Transverse colon (tissue), 4 donors: ENCODE measurements at regions not wholly inside any gene's neighbourhood (a gene's known extent, or its start where the extent isn't known, plus 50 kb on each side); places are given as distances from the start of the nearest gene placed in this dataset.

Experiments used
- DNase-seq: peaks from one replicate; pipeline ENCODE4 v3.0.0-alpha.2; 2019
- H3K27ac ChIP-seq, 4 donors: fragments of 200-600 bp; sonication (generic); 2 replicates each; pipeline ENCODE4 v1.5.1; 2016 to 2018; ENCODE audit warnings: inconsistent platforms in 4 of 4
- H3K27me3 ChIP-seq: fragments of 200-600 bp; sonication (generic); 2 replicates; pipeline ENCODE4 v1.5.1; 2017; ENCODE audit warnings: inconsistent platforms
- H3K36me3 ChIP-seq, 4 donors: fragments of 200-600 bp; sonication (generic); 2 replicates each; pipeline ENCODE4 v1.5.1; 2017 to 2019; ENCODE audit warnings: inconsistent platforms in 4 of 4
- H3K4me1 ChIP-seq, 4 donors: fragments of 200-600 bp; sonication (generic); 2 replicates each; pipeline ENCODE4 v1.5.1; 2017 to 2020; ENCODE audit warnings: inconsistent platforms in 4 of 4
- H3K4me3 ChIP-seq, 4 donors: fragments of 200-600 bp; sonication (generic); 1 replicate in 1 of 4; 2 replicates in 3 of 4; pipeline versions ENCODE4 v1.5.1 to v1.6.1; 2017 to 2019; ENCODE audit warnings: inconsistent platforms in 4 of 4
- H3K9me3 ChIP-seq, 2 donors: fragments of 200-600 bp; sonication (generic); 2 replicates each; pipeline ENCODE4 v1.5.1; 2017 to 2019; ENCODE audit warnings: inconsistent platforms in 2 of 2
- EP300 ChIP-seq: sonication (generic); formaldehyde crosslinking; IDR thresholded peaks from one replicate; pipeline ENCODE4 v1.6.1; 2017; ENCODE audit warnings: antibody characterized with exemption, low read depth
- POLR2A ChIP-seq: fragments of 450-650 bp; IDR thresholded peaks from one replicate; pipeline ENCODE4 v1.6.1; 2016; ENCODE audit warnings: antibody characterized with exemption, mild to moderate bottlenecking, moderate library complexity
- POLR2AphosphoS5 ChIP-seq, 3 donors: sonication (generic); formaldehyde crosslinking; IDR thresholded peaks; one replicate each; pipeline ENCODE4 v1.6.1; 2016; ENCODE audit warnings: antibody characterized with exemption in 3 of 3
- WGBS, 2 donors: methylation state at CpG; one replicate each; pipeline ENCODE4 v1.1.5; 2018; ENCODE audit warnings: low coverage in 1 of 2; 5-methylcytosine and 5-hydroxymethylcytosine counted together
- in situ Hi-C, 4 donors: fragments of 200-750 bp; cut with MboI; loops; one replicate each; pipeline versions ENCODE4 v1.15.0 to v1.15.1; 2017; ENCODE audit warnings: low sequenced_read_pairs in 3 of 4, low pct_ligation_motif_present in 1 of 4, low pct_unique_long_range_greater_than_20kb in 1 of 4
- intact Hi-C: fragments of 100-400 bp; cut with DNase I; formaldehyde crosslinking; loops from one replicate; pipeline ENCODE4 v1.15.1; 2023; ENCODE audit warnings: low total_unique reads
- TF ChIP-seq, protein P1 (sequence below), 5 experiments: fragments of 200-600 bp in 3 of 5; fragments of 450-650 bp in 2 of 5; sonication (generic) in 3 of 5; IDR thresholded peaks; 1 replicate in 2 of 5; 2 replicates in 3 of 5; pipeline ENCODE4 v1.5.1; 2016 to 2017; ENCODE audit warnings: antibody characterized with exemption in 5 of 5, inconsistent platforms in 3 of 5, mild to moderate bottlenecking in 2 of 5, moderate library complexity in 1 of 5

GRCh38 chr2:105540642-105541041 is 141.8 kb upstream of the FHL2 start:
- H3K27me3 ChIP-seq: peaks cover 3% of the 10 kb centered on the region
- intact Hi-C loops: no loop called here
- H3K4me3 ChIP-seq: no peak overlapping the region
- H3K36me3 ChIP-seq: no peaks in the 10 kb centered on the region
- 65 to 86% methylated on average over 1 to 2 of the region's 2 CpGs for WGBS, 2 donors
- TF ChIP-seq POLR2A: no peak
- TF ChIP-seq, protein P1, sequence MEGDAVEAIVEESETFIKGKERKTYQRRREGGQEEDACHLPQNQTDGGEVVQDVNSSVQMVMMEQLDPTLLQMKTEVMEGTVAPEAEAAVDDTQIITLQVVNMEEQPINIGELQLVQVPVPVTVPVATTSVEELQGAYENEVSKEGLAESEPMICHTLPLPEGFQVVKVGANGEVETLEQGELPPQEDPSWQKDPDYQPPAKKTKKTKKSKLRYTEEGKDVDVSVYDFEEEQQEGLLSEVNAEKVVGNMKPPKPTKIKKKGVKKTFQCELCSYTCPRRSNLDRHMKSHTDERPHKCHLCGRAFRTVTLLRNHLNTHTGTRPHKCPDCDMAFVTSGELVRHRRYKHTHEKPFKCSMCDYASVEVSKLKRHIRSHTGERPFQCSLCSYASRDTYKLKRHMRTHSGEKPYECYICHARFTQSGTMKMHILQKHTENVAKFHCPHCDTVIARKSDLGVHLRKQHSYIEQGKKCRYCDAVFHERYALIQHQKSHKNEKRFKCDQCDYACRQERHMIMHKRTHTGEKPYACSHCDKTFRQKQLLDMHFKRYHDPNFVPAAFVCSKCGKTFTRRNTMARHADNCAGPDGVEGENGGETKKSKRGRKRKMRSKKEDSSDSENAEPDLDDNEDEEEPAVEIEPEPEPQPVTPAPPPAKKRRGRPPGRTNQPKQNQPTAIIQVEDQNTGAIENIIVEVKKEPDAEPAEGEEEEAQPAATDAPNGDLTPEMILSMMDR (IDR thresholded peaks at IDR 0.05): no peak
- no peak for TF ChIP-seq POLR2AphosphoS5 (IDR thresholded peaks at IDR 0.05)
- TF ChIP-seq EP300: no peak
- H3K4me1 ChIP-seq: no peaks in the 10 kb centered on the region
- no peak for DNase-seq
- H3K9me3 ChIP-seq: no peaks in the 10 kb centered on the region
- no peak overlapping the region for H3K27ac ChIP-seq
- in situ Hi-C loops: no loop called here

DNA sequence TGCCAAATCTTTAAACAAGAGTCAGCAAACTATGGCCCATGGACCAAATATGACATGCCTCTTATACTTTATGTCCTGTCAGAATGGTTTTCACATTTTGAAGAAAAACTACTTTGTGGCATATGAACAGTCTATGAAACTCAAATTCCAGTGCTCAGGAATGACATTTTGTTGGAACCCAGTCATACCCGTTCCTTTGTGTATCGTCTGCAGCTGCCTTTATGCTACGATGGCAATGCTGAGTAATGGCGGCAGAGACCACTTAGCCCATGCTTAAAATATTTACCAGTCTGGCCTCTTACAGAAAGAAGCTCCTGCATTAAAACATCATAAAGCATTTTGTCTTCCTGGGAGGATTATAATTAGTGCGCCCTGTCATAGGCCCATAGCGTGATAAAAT is 140.5 kb upstream of the FHL2 start:
- 71 to 96% methylated on average over 5 to 6 of the region's 6 CpGs for WGBS, 2 donors
- TF ChIP-seq POLR2AphosphoS5 (IDR thresholded peaks at IDR 0.05) (no peak), EP300 (no peak), POLR2A (no peak)
- TF ChIP-seq, protein P1 (IDR thresholded peaks at IDR 0.05): no peak
- Histone ChIP-seq H3K4me1 (no peaks in the 10 kb centered on the region), H3K36me3 (no peaks in the 10 kb centered on the region), H3K9me3 (no peaks in the 10 kb centered on the region), H3K4me3 (no peak overlapping the region), H3K27me3 (peaks cover 3% of the 10 kb centered on the region), H3K27ac (no peak overlapping the region)
- intact Hi-C loops (no loop called here), in situ Hi-C loops (no loop called here)
- DNase-seq: no peak

GRCh38 chr2:105538840-105539239 is 140.0 kb upstream of the FHL2 start:
- Histone ChIP-seq H3K27ac (no peak overlapping the region), H3K4me3 (no peak overlapping the region), H3K27me3 (peaks cover 3% of the 10 kb centered on the region), H3K36me3 (no peaks in the 10 kb centered on the region), H3K9me3 (no peaks in the 10 kb centered on the region), H3K4me1 (no peaks in the 10 kb centered on the region)
- intact Hi-C loops (no loop called here), in situ Hi-C loops (no loop called here)
- no peak for TF ChIP-seq EP300
- no peak for TF ChIP-seq POLR2AphosphoS5 (IDR thresholded peaks at IDR 0.05)
- TF ChIP-seq, protein P1 (IDR thresholded peaks at IDR 0.05): no peak
- no peak for TF ChIP-seq POLR2A
- no peak for DNase-seq
- WGBS, 2 donors: 60 to 77% methylated on average over 1 to 5 of the region's 5 CpGs

- in situ Hi-C loops: no loop called here
- intact Hi-C loops: no loop called here
- 76% methylated on average over 4 of the region's 4 CpGs; no CpG with 5 or more reads in 1 of the 2 donors for WGBS, 2 donors
- DNase-seq: no peak
- H3K4me3 ChIP-seq: no peak overlapping the region
- no peaks in the 10 kb centered on the region for H3K9me3 ChIP-seq
- H3K27me3 ChIP-seq: peaks cover 3% of the 10 kb centered on the region
- H3K4me1 ChIP-seq: no peaks in the 10 kb centered on the region
- H3K36me3 ChIP-seq: no peaks in the 10 kb centered on the region
- H3K27ac ChIP-seq: no peak overlapping the region
- TF ChIP-seq EP300 (no peak), POLR2AphosphoS5 (IDR thresholded peaks at IDR 0.05) (no peak)
These were observed 139.1 kb upstream of the FHL2 start for GRCh38 chr2:105537920-105538319.

GRCh38 chr2:105537466-105537865 is 138.6 kb upstream of the FHL2 start:
- whole genome bisulfite sequencing, 2 donors: 40 to 86% methylated on average over 1 to 7 of the region's 7 CpGs

More at GRCh38 chr2:105537466-105537865, 138.6 kb upstream of the FHL2 start:
- no peaks in the 10 kb centered on the region for H3K4me1 ChIP-seq
- H3K36me3 ChIP-seq: no peaks in the 10 kb centered on the region
- DNase-seq: no peak
- no peak overlapping the region for H3K27ac ChIP-seq
- peaks cover 3% of the 10 kb centered on the region for H3K27me3 ChIP-seq
- no peak for TF ChIP-seq POLR2A
- TF ChIP-seq, protein P1 (IDR thresholded peaks at IDR 0.05): no peak
- no peak for TF ChIP-seq EP300
- TF ChIP-seq POLR2AphosphoS5 (IDR thresholded peaks at IDR 0.05): no peak
- in situ Hi-C loops (no loop called here), intact Hi-C loops (no loop called here)
- H3K4me3 ChIP-seq: no peak overlapping the region
- no peaks in the 10 kb centered on the region for H3K9me3 ChIP-seq
